ENCODE measurements at regions not wholly inside any gene's neighbourhood (a gene's known extent, or its start where the extent isn't known, plus 50 kb on each side); places are given as distances from the start of the nearest gene placed in this dataset.

DNA sequence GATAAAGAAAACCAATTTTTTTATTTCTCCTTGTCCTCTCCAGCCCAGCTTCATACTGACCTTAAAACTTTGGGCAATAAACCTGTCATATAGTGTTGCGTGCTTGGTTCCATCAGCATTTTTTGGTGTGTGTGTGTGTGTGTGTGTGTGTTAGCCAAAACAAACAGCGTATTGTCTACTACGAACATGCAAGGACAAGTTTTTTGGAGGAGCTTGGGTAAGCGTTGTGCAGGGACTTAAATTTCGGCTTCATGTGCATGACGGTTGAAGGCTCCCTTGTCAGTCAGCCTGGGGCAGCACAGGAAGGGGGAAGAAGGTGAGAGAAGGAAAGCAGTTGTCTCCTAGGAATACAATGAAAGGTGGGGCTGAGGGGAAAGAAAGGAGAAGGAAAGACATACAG, 62.0 kb upstream of the PAX1 start:
- TF ChIP-seq CTCF (conservative IDR thresholded peaks at IDR 0.05; ENCODE audit: low read depth in 2 of 2) = no peak
- no peak for TF ChIP-seq POLR2AphosphoS5 (IDR thresholded peaks at IDR 0.05; ENCODE audit: low read depth)
- TF ChIP-seq EZH2 (IDR thresholded peaks at IDR 0.05; ENCODE audit: low read depth, unreplicated experiment) = no peak
- no peak for TF ChIP-seq JUNB (IDR thresholded peaks at IDR 0.05; ENCODE audit: unreplicated experiment)
- TF ChIP-seq ZNF331 (CRISPR knock-in tag; IDR thresholded peaks at IDR 0.05; ENCODE audit: low read depth) = no peak
- TF ChIP-seq, protein P1, sequence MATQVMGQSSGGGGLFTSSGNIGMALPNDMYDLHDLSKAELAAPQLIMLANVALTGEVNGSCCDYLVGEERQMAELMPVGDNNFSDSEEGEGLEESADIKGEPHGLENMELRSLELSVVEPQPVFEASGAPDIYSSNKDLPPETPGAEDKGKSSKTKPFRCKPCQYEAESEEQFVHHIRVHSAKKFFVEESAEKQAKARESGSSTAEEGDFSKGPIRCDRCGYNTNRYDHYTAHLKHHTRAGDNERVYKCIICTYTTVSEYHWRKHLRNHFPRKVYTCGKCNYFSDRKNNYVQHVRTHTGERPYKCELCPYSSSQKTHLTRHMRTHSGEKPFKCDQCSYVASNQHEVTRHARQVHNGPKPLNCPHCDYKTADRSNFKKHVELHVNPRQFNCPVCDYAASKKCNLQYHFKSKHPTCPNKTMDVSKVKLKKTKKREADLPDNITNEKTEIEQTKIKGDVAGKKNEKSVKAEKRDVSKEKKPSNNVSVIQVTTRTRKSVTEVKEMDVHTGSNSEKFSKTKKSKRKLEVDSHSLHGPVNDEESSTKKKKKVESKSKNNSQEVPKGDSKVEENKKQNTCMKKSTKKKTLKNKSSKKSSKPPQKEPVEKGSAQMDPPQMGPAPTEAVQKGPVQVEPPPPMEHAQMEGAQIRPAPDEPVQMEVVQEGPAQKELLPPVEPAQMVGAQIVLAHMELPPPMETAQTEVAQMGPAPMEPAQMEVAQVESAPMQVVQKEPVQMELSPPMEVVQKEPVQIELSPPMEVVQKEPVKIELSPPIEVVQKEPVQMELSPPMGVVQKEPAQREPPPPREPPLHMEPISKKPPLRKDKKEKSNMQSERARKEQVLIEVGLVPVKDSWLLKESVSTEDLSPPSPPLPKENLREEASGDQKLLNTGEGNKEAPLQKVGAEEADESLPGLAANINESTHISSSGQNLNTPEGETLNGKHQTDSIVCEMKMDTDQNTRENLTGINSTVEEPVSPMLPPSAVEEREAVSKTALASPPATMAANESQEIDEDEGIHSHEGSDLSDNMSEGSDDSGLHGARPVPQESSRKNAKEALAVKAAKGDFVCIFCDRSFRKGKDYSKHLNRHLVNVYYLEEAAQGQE (IDR thresholded peaks at IDR 0.05; ENCODE audit: unreplicated experiment) = no peak
- TF ChIP-seq NANOG (IDR thresholded peaks at IDR 0.05; ENCODE audit: borderline replicate concordance) = no peak
- no peak for TF ChIP-seq CREB1 (CRISPR knock-in tag; IDR thresholded peaks at IDR 0.05; ENCODE audit: low read depth)
- TF ChIP-seq EZH2phosphoT487 (IDR thresholded peaks at IDR 0.05; ENCODE audit: unreplicated experiment) = no peak
- no peak for TF ChIP-seq STAT1 (IDR thresholded peaks at IDR 0.05; ENCODE audit: unreplicated experiment)
- TF ChIP-seq ZNF114 (CRISPR knock-in tag; IDR thresholded peaks at IDR 0.05) = no peak
- TF ChIP-seq ZNF462 (CRISPR knock-in tag; IDR thresholded peaks at IDR 0.05) = no peak
